Calu3 (cell line): ENCODE measurements at regions not wholly inside any gene's neighbourhood (a gene's known extent, or its start where the extent isn't known, plus 50 kb on each side); places are given as distances from the start of the nearest gene placed in this dataset.

Source experiments
- BruUV-seq: library from RNA; stranded (reverse); fragments of 400-500 nt; replicated peaks from 2 replicates; lab custom pipeline; 2021; lab: Mats Ljungman, UMichigan
- CTCF ChIA-PET: fragments of 300-600 bp; sonication (Branson Sonifier 250); formaldehyde crosslinking; loops from one replicate; lab custom pipeline; 2022; ENCODE audit warnings: antibody characterized with exemption; lab: Charles Lee
- DNase-seq: peaks from one replicate; pipeline ENCODE4 v3.0.0; 2022
- H3K27ac Mint-ChIP-seq: one replicate; pipeline ENCODE4 v1.8.0; 2022; ENCODE audit warnings: mixed read lengths; ENCODE audit not compliant: unreplicated experiment
- H3K27me3 Mint-ChIP-seq: one replicate; pipeline ENCODE4 v1.8.0; 2022; ENCODE audit warnings: mixed read lengths; ENCODE audit not compliant: unreplicated experiment
- H3K36me3 Mint-ChIP-seq: one replicate; pipeline ENCODE4 v1.8.0; 2022; ENCODE audit warnings: mild to moderate bottlenecking, moderate library complexity, mixed read lengths; ENCODE audit not compliant: insufficient read depth, unreplicated experiment
- H3K4me1 Mint-ChIP-seq: one replicate; pipeline ENCODE4 v1.8.0; 2022; ENCODE audit warnings: mild to moderate bottlenecking, low read depth, mixed read lengths; ENCODE audit not compliant: unreplicated experiment
- H3K4me3 Mint-ChIP-seq: one replicate; pipeline ENCODE4 v1.8.0; 2022; ENCODE audit warnings: mild to moderate bottlenecking, low read depth, moderate library complexity, mixed read lengths; ENCODE audit not compliant: unreplicated experiment
- H3K9me3 Mint-ChIP-seq: one replicate; pipeline ENCODE4 v1.8.0; 2022; ENCODE audit warnings: low read depth, mixed read lengths; ENCODE audit not compliant: unreplicated experiment
- intact Hi-C: fragments of 100-400 bp; cut with micrococcal nuclease; formaldehyde crosslinking; loops from one replicate; pipeline ENCODE4 v1.10.0; 2022; ENCODE audit not compliant: unreplicated experiment
- TF ChIP-seq, protein P1 (sequence below): fragments of 200-600 bp; IDR thresholded peaks from one replicate; pipeline ENCODE4 v1.8.0; 2022; ENCODE audit warnings: antibody characterized with exemption; ENCODE audit not compliant: unreplicated experiment

DNA sequence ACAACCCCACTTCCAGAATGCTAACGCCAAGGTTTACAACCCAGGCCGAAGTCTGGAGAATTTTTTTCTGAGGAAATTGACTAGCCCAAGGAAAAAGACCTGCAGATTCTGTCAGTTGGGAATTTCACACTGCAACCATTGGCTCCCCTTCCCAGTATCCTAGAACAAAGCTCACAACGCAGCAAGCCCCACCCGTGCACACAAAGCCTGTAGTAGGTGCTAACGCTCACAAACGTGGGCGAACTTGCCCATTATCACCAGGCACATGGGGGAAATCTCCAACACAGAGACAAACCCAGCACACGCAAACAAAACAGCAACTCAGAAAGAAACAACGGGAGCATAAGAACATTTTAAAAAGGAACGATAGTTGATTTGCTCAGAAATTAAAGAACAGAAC is 265.1 kb downstream of the EIPR1 start:
- peaks cover 19% of the 10 kb centered on the region for H3K9me3 Mint-ChIP-seq
- no peaks in the 10 kb centered on the region for H3K27me3 Mint-ChIP-seq
- TF ChIP-seq, protein P1, sequence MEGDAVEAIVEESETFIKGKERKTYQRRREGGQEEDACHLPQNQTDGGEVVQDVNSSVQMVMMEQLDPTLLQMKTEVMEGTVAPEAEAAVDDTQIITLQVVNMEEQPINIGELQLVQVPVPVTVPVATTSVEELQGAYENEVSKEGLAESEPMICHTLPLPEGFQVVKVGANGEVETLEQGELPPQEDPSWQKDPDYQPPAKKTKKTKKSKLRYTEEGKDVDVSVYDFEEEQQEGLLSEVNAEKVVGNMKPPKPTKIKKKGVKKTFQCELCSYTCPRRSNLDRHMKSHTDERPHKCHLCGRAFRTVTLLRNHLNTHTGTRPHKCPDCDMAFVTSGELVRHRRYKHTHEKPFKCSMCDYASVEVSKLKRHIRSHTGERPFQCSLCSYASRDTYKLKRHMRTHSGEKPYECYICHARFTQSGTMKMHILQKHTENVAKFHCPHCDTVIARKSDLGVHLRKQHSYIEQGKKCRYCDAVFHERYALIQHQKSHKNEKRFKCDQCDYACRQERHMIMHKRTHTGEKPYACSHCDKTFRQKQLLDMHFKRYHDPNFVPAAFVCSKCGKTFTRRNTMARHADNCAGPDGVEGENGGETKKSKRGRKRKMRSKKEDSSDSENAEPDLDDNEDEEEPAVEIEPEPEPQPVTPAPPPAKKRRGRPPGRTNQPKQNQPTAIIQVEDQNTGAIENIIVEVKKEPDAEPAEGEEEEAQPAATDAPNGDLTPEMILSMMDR = no peak
- CTCF ChIA-PET = interaction anchor here (0.7 kb wide), 1 partner anchor 1305 kb away, joined by 3 read pairs; no protein-coding TSS in a partner anchor
- intact Hi-C loops = no loop called here
- no peaks in the 10 kb centered on the region for H3K36me3 Mint-ChIP-seq
- DNase-seq = no peak
- no peak overlapping the region for H3K4me3 Mint-ChIP-seq
- no peak overlapping the region for H3K27ac Mint-ChIP-seq
- BruUV-seq = no TSS peak
- no peaks in the 10 kb centered on the region for H3K4me1 Mint-ChIP-seq

- TF ChIP-seq, protein P1 = no peak
- DNase-seq = no peak
- H3K9me3 Mint-ChIP-seq = peaks cover 19% of the 10 kb centered on the region
- no peak overlapping the region for H3K27ac Mint-ChIP-seq
- intact Hi-C loops = no loop called here
- BruUV-seq = no TSS peak
- H3K4me1 Mint-ChIP-seq = no peaks in the 10 kb centered on the region
- no peak overlapping the region for H3K4me3 Mint-ChIP-seq
- CTCF ChIA-PET = interaction anchor here (0.7 kb wide), 1 partner anchor 1305 kb away, joined by 3 read pairs; no protein-coding TSS in a partner anchor
- no peaks in the 10 kb centered on the region for H3K36me3 Mint-ChIP-seq
- H3K27me3 Mint-ChIP-seq = no peaks in the 10 kb centered on the region
Observed at GRCh38 chr2:3112131-3112530, 265.5 kb downstream of the EIPR1 start.

GRCh38 chr2:3110994-3111666 is 266.5 kb downstream of the EIPR1 start:
- peaks cover 19% of the 10 kb centered on the region for H3K9me3 Mint-ChIP-seq
- CTCF ChIA-PET = no interaction called here
- intact Hi-C loops = no loop called here
- TF ChIP-seq, protein P1 = no peak
- no peaks in the 10 kb centered on the region for H3K27me3 Mint-ChIP-seq
- BruUV-seq = no TSS peak
- H3K4me3 Mint-ChIP-seq = no peak overlapping the region
- no peak overlapping the region for H3K27ac Mint-ChIP-seq
- no peak for DNase-seq
- no peaks in the 10 kb centered on the region for H3K36me3 Mint-ChIP-seq
- H3K4me1 Mint-ChIP-seq = no peaks in the 10 kb centered on the region

- no TSS peak for BruUV-seq
- Mint-ChIP-seq H3K27ac (no peak overlapping the region), H3K27me3 (no peaks in the 10 kb centered on the region), H3K4me1 (no peaks in the 10 kb centered on the region), H3K9me3 (peaks cover 15% of the 10 kb centered on the region), H3K4me3 (no peak overlapping the region), H3K36me3 (no peaks in the 10 kb centered on the region)
- no peak for DNase-seq
- CTCF ChIA-PET = no interaction called here
- intact Hi-C loops = no loop called here
- TF ChIP-seq, protein P1 = no peak
Observed at GRCh38 chr2:3110555-3110954, 267.1 kb downstream of the EIPR1 start.
